Activated CD4-positive, alpha-beta T cell treated with anti-CD3 and anti-CD28 coated beads, Interleukin-2, amount 50 U/mL, for 16 hours (primary cell): ENCODE measurements at regions not wholly inside any gene's neighbourhood (a gene's known extent, or its start where the extent isn't known, plus 50 kb on each side); places are given as distances from the start of the nearest gene placed in this dataset.

Source experiments
- DNase-seq: peaks from one replicate; pipeline ENCODE4 v3.0.0-alpha.2; 2020

- DNase-seq = no peak
Observed at GRCh38 chr2:81976998-81977397, 1672.4 kb upstream of the LRRTM1 start.

DNA sequence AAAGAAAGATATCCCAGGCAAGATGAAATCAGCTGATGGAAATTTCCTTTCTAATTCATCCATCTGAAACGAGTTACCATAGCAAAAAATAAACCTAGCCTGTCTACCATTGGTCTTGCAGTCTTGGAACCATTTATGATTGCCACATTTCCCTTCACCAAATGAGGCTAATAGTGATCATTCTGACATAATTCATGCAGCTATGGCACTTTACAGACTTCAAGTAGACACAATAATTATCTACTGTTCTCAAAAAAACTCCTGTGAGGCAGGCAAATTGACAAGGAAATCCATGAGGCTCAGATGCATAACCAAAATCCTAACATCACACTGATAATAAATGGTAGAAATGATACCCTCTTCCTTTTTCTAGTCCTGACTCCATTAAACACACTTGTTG lies 1669.7 kb upstream of the LRRTM1 start:
- no peak for DNase-seq

DNA sequence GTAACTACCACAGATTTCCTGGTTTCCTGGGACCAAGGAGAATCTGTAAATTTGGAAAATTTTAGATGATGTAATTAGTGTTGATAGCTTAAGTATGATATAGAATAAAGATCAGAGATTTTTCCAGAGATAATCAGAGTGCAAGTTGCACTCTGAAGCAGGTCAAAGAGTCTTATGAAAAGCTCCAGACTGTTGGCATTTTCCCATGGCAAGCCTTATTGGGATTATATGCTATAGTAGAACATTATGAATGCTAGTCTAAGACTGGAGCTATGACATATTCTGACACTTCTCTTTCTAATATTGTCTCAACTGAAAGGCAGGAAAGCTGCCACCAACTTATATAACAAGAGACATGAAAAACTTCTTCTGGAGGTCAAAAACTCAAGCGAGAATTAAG lies 1638.3 kb upstream of the LRRTM1 start:
- DNase-seq = no peak

DNA sequence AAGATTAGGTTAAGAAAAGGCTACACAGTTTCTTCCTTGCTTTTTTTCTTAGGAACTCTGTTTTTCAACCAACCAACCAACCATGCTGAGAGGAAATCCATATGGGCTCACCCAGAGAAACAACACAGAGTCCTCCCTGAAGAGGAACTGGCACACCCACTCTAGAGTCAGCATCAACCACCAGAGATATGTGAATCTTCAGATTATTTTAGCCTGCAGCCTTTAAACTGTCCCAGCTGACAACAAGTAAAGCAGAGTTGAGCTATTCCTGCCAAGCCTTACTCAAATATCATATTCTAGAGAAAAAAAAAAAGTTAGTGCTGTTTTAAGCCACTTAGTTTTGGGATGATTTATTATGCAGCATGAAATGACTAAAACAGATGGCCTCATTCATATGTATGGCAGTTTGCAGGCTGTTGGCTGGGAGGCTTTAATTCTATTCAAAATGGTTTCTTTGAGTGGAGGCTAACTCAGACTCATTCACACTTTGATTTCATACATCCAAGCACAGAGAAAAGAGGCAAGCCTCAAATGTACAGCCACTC lies 1637.7 kb upstream of the LRRTM1 start:
- no peak for DNase-seq

GRCh38 chr2:81940266-81940955 lies 1635.9 kb upstream of the LRRTM1 start:
- no peak for DNase-seq

DNA sequence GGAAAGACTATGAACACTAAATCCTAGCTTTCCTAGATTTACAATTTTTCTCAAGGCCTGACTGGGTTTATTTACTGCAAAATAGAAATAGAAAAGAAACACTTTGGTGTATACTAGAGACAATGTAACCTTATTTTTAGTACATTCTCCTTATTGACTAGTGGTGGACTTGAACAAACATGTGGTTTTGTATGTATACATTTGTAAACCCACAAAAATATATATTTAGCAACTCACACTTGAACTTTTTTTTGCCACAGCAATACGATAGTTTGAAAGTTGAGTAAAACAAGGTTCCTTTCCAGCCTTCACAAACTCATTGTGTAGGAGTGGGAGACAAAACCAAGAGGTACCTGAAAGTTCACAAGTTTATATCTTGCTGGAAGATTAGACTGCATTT lies 1633.4 kb upstream of the LRRTM1 start:
- no peak for DNase-seq

DNA sequence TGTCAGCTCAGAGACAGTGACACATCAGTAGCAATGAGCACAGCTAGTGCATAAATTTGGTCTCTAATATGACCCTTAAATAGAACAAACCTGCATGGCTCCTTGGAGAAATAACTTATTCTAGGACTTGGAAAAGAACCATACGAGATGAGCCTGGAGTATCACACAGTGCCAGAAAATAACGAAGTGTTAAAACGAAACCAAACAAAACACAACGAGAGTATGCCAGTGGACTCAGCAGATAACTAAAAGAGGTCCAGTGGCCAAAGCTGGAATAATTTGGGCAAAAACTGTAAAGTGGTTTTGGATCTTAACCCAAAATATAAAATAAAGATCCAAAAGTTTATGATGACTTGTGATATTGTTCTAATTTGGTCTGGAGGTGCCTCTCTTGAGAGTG lies 1599.0 kb upstream of the LRRTM1 start:
- no peak for DNase-seq

DNA sequence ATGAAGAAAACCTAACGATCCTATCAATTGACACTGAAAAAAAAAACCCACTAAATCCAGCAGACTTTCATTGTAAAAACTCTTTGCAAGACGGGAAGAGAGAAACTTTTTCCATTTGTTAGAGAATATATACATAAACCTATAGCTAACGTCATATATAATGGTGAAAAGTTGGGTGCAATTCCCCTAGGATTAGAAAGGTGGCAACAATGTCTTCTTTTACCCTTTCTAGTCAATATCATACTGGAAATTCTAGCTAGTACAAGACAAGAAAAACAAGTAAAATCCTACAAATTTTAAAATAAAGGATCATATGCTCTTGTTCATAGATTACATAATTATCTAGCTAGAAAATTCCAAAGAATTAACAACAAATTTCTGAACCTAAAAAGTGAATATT lies 1596.5 kb upstream of the LRRTM1 start:
- DNase-seq = no peak

DNA sequence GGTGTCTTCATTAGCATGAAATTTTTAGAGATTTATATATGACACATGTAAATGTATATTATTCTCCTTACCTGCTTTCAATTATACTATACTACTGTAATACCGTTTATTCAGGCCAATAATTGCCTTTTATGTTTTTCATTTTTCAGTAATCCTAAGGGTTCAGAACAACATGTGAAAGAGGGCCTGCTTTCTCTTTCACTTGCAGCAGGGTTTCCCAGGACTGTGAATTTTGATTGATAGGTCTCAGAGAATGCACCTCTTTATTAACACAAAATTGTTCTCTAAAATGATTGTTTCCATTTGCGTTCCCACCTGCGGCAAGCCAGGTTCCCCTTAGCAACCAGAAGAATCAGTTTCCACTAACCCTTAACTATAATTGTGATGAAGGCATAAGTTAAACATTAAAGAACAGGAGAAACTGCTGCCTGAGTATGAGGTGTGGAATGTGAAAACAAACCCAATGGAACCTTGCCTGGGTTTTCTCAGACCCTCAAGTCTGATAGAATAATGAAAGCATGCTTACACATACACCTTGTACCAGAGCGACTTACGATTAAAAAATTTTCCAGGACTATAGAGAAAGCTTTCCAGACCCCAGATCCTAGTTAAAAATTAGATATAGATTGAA lies 1591.2 kb upstream of the LRRTM1 start:
- DNase-seq = no peak

GRCh38 chr2:81894451-81894990 lies 1590.0 kb upstream of the LRRTM1 start:
- no peak for DNase-seq

DNA sequence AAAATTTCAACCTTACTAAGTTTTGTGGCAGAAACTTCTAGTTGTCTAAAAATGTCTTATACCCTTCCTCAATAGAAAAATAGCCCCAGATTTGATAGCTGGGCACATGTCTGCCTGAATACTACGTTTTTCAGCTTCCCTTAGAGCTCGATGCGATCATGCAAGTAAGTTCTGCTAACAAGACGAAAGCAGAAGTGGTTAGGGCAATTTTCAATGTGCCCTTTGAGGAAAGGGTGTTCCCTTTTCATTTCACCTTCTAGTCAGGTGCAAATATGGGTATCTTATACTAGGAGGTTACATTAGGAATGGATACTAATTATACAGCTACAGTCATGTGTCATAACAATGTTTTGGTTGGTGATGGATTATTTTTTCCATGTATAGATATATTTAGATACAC lies 1572.1 kb upstream of the LRRTM1 start:
- DNase-seq = no peak

- DNase-seq = no peak
Observed at GRCh38 chr2:81872006-81872405, 1567.5 kb upstream of the LRRTM1 start.

GRCh38 chr2:81870119-81870518 lies 1565.6 kb upstream of the LRRTM1 start:
- DNase-seq = no peak

- no peak for DNase-seq
Observed at GRCh38 chr2:81858998-81859397, 1554.4 kb upstream of the LRRTM1 start.

DNA sequence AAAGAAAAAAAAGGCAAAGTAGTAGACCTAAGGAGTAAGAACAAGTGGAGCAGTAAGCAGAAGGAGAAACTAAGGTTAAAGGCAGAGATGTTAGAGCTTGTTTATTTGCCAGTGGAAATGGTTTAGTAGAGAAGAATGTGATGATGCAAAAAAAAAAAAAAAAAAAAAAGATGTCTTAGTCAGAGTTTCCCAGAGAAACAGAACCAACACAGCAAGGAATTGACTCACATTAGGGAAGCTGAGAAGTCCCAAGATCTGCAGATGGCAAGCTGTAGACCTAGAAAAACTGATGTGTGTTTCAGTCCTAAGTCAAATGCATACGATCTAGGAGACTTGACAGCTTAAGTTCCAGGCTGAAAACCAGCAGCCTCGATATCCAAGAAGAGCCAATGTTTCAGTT lies 1548.8 kb upstream of the LRRTM1 start:
- DNase-seq = no peak

GRCh38 chr2:81852651-81853050 lies 1548.1 kb upstream of the LRRTM1 start:
- DNase-seq = no peak

DNA sequence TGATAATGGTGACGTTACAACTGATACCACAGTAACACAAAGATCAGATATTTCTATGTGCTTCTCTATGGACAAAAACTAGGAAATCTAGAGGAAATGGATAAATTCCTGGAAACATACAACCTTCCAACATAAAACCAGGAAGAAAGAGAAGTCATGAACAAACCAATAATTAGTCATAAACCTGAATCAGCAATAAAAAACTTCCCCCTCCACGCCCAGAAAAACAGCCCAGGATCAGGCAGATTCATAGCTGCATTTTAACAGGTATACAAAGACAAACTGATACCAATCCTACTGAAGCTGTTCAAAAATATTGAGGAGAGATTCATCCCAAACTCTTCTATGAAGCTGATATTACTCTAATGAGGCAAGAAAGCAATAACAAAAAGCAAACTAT lies 1535.2 kb upstream of the LRRTM1 start:
- no peak for DNase-seq

DNA sequence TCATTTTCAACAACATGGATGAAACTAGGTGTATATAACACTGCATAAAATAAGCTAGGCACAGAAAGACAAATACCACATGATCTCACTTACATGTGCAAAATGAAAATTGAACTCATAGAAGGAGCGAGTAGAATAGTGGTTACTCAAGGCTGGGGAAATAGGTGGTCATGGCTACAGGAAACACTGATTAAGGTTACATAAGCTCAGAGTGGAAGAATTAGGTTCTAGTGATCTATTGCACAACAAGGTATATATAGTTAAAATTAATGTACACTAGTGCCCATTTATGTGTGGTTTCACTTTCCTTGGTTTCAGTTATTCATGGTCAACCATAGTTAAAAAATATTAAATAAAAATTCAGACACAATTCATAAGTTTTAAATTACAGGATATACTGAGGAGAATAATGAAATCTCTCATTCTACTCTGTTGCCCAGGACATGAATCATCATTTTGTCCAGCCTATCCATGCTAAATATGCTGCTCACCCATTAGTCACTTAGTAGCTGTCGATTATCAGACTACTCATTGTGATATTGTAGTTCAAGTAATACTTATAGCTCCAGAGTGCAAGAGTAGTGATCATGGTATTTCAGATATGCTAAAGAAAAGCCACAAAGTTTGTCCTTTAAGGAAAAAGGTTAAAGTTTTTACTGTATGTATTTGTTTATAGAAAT lies 1530.9 kb upstream of the LRRTM1 start:
- DNase-seq = no peak

GRCh38 chr2:81786811-81787210 lies 1482.3 kb upstream of the LRRTM1 start:
- no peak for DNase-seq

DNA sequence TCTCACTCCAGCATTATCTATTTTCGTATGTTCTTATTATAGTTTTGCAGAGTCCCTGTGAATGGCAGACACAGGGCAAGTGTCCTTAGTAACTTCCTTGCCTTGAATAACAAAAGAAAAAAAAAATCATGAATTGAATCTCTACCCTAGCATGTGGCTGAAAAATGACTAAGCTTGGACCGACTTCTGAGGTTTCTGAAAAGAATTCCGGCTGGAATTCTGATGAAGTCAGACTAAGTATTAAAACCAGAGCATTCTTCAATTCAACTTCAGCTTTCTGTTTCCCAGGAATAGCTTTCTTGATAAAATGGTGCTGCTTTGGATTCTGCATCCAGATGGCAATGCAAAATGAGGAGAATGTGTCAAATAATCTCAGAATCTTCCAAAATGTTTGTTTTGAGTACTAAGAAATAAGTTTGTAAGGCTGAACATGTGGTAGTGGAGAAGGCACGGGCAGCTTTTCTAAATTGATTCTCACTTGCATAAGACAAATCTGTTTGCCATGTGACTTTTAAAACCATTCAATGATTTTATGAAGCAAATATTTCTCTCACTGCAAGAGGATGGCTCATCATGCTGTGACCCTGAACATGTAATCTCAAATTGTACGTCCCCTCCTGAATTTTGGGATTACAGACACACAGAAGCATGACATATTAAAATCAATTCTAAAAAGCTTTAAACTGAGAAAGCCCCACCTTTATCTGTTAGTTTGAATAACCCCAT lies 1462.8 kb upstream of the LRRTM1 start:
- no peak for DNase-seq

DNA sequence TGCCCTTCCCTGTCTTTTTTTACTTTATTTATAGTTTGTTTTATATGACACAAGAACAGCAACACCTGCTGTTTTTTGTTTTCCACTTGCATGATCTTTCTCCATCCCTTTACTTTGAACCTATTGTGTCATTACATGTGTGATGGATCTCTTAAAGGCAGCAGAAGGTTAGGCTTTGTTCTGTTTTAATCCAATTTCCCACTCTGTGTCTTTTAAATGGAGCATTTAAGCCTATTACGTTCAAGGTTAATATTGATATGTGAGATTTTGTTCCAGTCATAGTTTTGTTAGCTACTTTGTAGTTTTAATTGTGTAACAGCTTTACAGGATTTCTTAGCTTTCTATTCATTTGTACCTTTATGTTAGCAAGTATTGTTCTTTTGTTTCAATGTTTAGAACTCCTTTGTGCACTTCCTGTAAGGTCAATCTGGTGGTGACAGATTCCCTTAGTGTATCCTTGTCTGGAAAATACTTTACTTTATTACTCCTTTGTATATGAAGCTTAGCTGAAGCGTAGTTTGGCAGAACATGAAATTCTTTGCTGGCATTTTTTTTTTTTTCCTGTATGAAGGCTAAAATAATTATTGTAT lies 1443.0 kb upstream of the LRRTM1 start:
- DNase-seq = no peak

DNA sequence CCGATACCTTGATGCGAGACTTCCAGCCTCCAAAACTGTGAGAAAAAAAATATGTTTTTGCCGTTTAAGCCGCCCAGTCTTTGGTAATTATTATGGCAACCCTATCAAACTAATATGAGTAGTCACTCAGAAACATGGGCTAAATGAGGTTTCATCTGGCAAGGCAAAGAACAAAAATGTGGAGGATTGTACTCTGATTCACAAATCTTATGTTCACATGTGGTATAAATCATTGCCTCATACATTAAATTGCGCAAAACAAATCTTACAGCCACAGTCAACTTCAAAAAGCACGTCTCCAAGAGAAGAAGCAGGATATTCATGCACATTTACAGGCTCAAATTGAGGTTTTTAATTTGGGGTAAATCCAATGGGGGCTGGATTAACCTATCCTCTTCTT lies 1435.4 kb upstream of the LRRTM1 start:
- no peak for DNase-seq

- DNase-seq = no peak
Observed at GRCh38 chr2:81734981-81735380, 1430.4 kb upstream of the LRRTM1 start.
